Esophagus muscularis mucosa (tissue), 3 donors: ENCODE measurements at regions not wholly inside any gene's neighbourhood (a gene's known extent, or its start where the extent isn't known, plus 50 kb on each side); places are given as distances from the start of the nearest gene placed in this dataset.

ENCODE experiments used
- EP300 ChIP-seq: sonication (generic); formaldehyde crosslinking; IDR thresholded peaks from one replicate; pipeline ENCODE4 v1.6.1; 2017; ENCODE audit warnings: antibody characterized with exemption
- TF ChIP-seq, protein P1 (sequence below), 3 experiments: fragments of 200-600 bp in 2 of 3; fragments of 450-650 bp in 1 of 3; sonication (generic) in 2 of 3; IDR thresholded peaks; one replicate each; pipeline ENCODE4 v1.5.1; 2017 to 2019; ENCODE audit warnings: antibody characterized with exemption in 3 of 3, mild to moderate bottlenecking in 2 of 3, moderate library complexity in 1 of 3

DNA sequence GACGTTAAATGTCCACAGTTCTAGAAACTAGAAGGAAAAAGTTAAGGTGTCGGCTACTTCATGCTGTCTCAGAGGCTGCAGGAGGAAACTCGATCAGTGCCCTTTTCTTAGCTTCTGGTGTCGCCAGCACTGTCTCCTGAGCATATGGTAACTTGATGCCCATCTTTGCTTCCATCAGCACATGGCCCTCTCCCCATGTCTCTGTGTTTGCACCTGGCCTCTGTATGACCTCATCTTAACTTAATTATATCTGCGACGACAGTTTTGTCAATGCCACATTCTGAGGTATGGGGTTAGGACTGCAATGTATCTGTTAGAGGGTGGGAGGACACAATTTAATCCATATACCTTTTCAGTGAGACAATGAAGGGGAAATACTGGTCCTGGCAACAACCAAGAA, 449.9 kb downstream of the POM121L12 start:
- TF ChIP-seq, protein P1, sequence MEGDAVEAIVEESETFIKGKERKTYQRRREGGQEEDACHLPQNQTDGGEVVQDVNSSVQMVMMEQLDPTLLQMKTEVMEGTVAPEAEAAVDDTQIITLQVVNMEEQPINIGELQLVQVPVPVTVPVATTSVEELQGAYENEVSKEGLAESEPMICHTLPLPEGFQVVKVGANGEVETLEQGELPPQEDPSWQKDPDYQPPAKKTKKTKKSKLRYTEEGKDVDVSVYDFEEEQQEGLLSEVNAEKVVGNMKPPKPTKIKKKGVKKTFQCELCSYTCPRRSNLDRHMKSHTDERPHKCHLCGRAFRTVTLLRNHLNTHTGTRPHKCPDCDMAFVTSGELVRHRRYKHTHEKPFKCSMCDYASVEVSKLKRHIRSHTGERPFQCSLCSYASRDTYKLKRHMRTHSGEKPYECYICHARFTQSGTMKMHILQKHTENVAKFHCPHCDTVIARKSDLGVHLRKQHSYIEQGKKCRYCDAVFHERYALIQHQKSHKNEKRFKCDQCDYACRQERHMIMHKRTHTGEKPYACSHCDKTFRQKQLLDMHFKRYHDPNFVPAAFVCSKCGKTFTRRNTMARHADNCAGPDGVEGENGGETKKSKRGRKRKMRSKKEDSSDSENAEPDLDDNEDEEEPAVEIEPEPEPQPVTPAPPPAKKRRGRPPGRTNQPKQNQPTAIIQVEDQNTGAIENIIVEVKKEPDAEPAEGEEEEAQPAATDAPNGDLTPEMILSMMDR (IDR thresholded peaks at IDR 0.05) = no peak
- TF ChIP-seq EP300 = no peak
